Inferior parietal cortex (tissue), 1 donor: ENCODE measurements at regions not wholly inside any gene's neighbourhood (a gene's known extent, or its start where the extent isn't known, plus 50 kb on each side); places are given as distances from the start of the nearest gene placed in this dataset.
"Not testable (repeated sequence)": the region's sequence is repeated elsewhere in the genome, so short reads cannot be mapped to it uniquely, and the experiment has no call there.

ENCODE experiments used
- DNase-seq: peaks from one replicate; pipeline ENCODE4 v3.0.0-alpha.2; 2016; ENCODE audit errors: extremely low spot score

DNA sequence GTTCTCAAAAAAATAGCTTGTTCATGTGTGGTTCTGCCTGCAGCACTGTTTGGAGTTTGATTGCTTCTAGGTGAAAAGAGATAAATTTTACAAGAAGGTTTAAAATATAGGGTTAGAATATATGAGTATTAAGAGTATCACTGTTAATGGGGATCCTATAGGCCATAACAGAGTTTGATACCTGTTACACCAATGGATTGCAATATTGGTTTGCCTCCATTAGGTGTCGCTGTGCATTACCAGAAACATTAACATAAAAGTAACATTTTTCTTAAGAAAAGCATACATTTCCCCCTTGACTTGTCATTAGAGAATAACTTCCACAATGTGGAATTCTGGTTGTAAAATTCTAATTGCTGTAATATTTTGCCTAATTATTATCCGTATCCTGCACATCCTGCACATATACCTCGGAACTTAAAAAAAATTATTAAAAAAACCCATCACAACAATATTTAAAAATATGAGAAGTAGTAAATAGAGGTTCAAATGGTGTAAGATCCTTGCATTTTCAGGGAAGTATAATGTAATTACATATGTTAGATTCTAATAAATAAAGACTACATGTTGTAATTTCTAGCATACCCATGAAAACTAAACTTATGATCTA lies 63.0 kb downstream of the CYP4A11 start:
- peak; percentile 21 for DNase-seq

- not testable (repeated sequence) for DNase-seq
Measured at GRCh38 chr1:46876093-46876492, 65.2 kb downstream of the CYP4A11 start.
